HepG2 (cell line): ENCODE measurements at regions not wholly inside any gene's neighbourhood (a gene's known extent, or its start where the extent isn't known, plus 50 kb on each side); places are given as distances from the start of the nearest gene placed in this dataset.

Experiments used
- EP300 ChIP-seq, 3 experiments: sonication (generic) in 1 of 3; formaldehyde crosslinking in 1 of 3; IDR thresholded peaks; 2 replicates each; pipeline versions ENCODE4 v1.5.1 to v1.6.1; 2011 to 2020; ENCODE audit warnings: low read depth in 2 of 3, low read length in 2 of 3, borderline replicate concordance in 1 of 3, improper control_type of control experiment in 1 of 3, mild to moderate bottlenecking in 1 of 3, missing genetic modification reagents in 1 of 3, moderate library complexity in 1 of 3
- MED1 ChIP-seq: sonication (generic); formaldehyde crosslinking; IDR thresholded peaks from 2 replicates; pipeline ENCODE4 v1.4.0; 2020; ENCODE audit warnings: missing genetic modification reagents
- TBP ChIP-seq: sonication (generic); formaldehyde crosslinking; IDR thresholded peaks from 2 replicates; pipeline ENCODE4 v1.5.0; 2020; ENCODE audit warnings: missing genetic modification reagents

DNA sequence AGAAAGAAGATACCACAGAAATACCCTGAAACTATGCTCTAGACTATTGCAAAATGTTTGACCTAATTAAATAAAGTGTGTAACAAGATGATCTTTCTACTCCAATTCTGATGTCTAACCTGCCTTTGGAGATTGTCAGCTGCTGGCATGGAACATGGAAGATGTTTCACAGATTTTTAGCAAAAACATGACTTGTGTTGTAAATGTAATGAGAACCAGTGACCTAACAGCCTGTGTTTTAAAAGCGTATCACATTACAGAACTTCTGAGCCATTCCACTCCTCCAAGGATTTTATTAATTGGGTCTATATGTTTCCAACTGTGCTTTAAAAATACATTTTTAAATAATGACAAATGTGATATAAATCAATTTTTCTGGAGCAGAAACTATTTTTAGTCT is 526.3 kb upstream of the SEMA3D start:
- no peak for TF ChIP-seq TBP (CRISPR knock-in tag)
- no peak for TF ChIP-seq MED1 (CRISPR knock-in tag)
- TF ChIP-seq EP300 (IDR thresholded peaks at IDR 0.05; ENCODE audit: low read depth in 2 of 2, low read length in 2 of 2): no peak
- TF ChIP-seq EP300 (CRISPR knock-in tag; IDR thresholded peaks at IDR 0.05; ENCODE audit: borderline replicate concordance): no peak
